ENCODE measurements at regions not wholly inside any gene's neighbourhood (a gene's known extent, or its start where the extent isn't known, plus 50 kb on each side); places are given as distances from the start of the nearest gene placed in this dataset.

DNA sequence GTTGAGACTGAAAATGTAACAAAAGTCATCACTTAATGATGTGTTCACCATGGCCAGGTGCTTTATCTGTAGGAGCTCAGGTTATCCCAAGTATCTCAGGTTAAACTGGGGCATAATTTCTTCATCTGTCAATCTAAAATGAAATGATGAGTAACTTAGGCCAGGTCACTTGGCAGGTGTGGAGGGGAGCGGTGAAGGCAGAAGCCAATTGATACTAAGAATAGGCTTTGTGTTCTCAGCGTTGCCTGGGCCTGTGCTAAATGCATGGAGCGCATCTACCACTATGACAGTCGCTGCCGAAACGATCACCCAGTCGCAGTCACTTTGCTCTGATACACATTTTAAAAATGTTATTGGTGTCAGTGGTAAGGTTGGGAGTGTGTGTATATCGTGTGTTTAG, 91.6 kb downstream of the FGF9 start:
- DNase-seq (ENCODE audit: low spot score) (no peak), ATAC-seq (ENCODE audit: low read depth) (no peak)
- TF ChIP-seq, protein P1, sequence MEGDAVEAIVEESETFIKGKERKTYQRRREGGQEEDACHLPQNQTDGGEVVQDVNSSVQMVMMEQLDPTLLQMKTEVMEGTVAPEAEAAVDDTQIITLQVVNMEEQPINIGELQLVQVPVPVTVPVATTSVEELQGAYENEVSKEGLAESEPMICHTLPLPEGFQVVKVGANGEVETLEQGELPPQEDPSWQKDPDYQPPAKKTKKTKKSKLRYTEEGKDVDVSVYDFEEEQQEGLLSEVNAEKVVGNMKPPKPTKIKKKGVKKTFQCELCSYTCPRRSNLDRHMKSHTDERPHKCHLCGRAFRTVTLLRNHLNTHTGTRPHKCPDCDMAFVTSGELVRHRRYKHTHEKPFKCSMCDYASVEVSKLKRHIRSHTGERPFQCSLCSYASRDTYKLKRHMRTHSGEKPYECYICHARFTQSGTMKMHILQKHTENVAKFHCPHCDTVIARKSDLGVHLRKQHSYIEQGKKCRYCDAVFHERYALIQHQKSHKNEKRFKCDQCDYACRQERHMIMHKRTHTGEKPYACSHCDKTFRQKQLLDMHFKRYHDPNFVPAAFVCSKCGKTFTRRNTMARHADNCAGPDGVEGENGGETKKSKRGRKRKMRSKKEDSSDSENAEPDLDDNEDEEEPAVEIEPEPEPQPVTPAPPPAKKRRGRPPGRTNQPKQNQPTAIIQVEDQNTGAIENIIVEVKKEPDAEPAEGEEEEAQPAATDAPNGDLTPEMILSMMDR (IDR thresholded peaks at IDR 0.05; ENCODE audit: poor library complexity, severe bottlenecking), result no peak
- Histone ChIP-seq H3K4me1 (ENCODE audit: insufficient read depth, poor library complexity, severe bottlenecking) (no peaks in the 10 kb centered on the region), H3K27me3 (ENCODE audit: insufficient read depth, poor library complexity, severe bottlenecking) (no peaks in the 10 kb centered on the region), H3K4me3 (ENCODE audit: severe bottlenecking) (no peak overlapping the region), H3K27ac (ENCODE audit: poor library complexity, severe bottlenecking) (no peak overlapping the region), H3K36me3 (ENCODE audit: low read depth) (no peaks in the 10 kb centered on the region), H3K9me3 (ENCODE audit: severe bottlenecking) (no peaks in the 10 kb centered on the region)

DNA sequence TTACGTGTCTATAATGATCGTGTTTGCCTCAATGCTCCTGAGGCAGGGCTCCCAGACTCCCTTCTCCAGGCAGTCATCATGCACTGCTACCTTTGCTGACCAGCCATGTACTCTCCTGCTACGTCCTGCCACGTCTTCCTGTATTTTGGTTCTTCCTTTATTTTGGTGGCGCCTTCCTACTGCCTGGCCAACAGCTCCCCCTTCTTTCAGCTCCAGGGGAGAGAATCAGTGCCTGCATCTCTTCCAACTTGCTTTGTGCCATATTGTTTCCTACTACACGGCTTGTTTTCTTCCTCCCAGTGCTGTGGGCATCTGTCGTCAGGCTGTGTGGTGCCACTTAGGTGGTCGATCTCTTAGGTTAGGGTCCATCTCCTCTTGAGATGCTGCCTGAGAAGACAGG, 96.2 kb downstream of the FGF9 start:
- H3K9me3 ChIP-seq (ENCODE audit: severe bottlenecking), result no peaks in the 10 kb centered on the region
- DNase-seq (ENCODE audit: low spot score) (no peak), ATAC-seq (ENCODE audit: low read depth) (no peak)
- H3K27ac ChIP-seq (ENCODE audit: poor library complexity, severe bottlenecking), result no peak overlapping the region
- H3K36me3 ChIP-seq (ENCODE audit: low read depth), result no peaks in the 10 kb centered on the region
- TF ChIP-seq, protein P1 (IDR thresholded peaks at IDR 0.05; ENCODE audit: poor library complexity, severe bottlenecking), result no peak
- H3K27me3 ChIP-seq (ENCODE audit: insufficient read depth, poor library complexity, severe bottlenecking), result no peaks in the 10 kb centered on the region
- H3K4me1 ChIP-seq (ENCODE audit: insufficient read depth, poor library complexity, severe bottlenecking), result no peaks in the 10 kb centered on the region
- H3K4me3 ChIP-seq (ENCODE audit: severe bottlenecking), result no peak overlapping the region

DNA sequence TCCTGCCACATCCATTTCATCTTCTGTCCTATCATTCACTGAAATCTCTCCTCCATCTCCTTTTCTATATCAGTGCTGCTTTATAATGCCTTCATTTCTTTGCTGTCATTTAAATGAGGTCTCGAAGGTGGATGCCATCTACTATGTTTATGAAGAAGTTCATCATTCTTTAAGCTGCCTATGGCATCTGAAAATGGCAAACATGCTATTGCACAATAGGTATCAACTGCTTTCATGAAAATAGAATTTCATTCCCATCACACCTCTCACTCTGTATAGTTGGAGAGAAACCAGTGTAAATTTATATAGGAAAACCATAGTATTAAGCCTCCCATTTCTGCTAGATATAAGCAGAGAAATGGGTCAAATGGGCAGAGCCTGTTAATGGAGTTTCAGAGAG, 100.2 kb downstream of the FGF9 start:
- no peaks in the 10 kb centered on the region for H3K36me3 ChIP-seq (ENCODE audit: low read depth)
- H3K4me3 ChIP-seq (ENCODE audit: severe bottlenecking), result no peak overlapping the region
- no peaks in the 10 kb centered on the region for H3K27me3 ChIP-seq (ENCODE audit: insufficient read depth, poor library complexity, severe bottlenecking)
- no peaks in the 10 kb centered on the region for H3K9me3 ChIP-seq (ENCODE audit: severe bottlenecking)
- no peak overlapping the region for H3K27ac ChIP-seq (ENCODE audit: poor library complexity, severe bottlenecking)
- TF ChIP-seq, protein P1 (IDR thresholded peaks at IDR 0.05; ENCODE audit: poor library complexity, severe bottlenecking), result no peak
- ATAC-seq (ENCODE audit: low read depth) (no peak), DNase-seq (ENCODE audit: low spot score) (no peak)
- H3K4me1 ChIP-seq (ENCODE audit: insufficient read depth, poor library complexity, severe bottlenecking), result no peaks in the 10 kb centered on the region

DNA sequence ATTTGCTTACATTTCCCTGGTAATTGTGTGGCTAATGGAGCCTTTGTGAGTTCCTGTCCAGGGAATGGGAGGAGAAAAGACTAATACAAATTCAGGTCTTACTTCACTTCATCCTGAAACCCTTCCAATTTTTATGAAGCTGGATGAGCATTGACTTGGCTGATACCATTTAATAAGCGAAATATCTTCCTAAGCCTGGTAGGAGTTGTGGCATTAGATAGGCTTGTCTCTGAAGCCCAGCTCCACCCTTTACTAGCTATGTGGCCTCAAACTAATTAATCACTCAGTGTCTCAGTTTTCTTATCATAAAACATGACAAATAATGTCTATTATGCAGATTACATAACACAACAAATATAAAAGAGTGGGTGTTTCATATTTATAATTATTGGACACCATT, 106.3 kb downstream of the FGF9 start:
- DNase-seq (ENCODE audit: low spot score), result no peak
- H3K36me3 ChIP-seq (ENCODE audit: low read depth), result no peaks in the 10 kb centered on the region
- TF ChIP-seq, protein P1 (IDR thresholded peaks at IDR 0.05; ENCODE audit: poor library complexity, severe bottlenecking), result no peak
- H3K4me3 ChIP-seq (ENCODE audit: severe bottlenecking), result no peak overlapping the region
- no peak overlapping the region for H3K27ac ChIP-seq (ENCODE audit: poor library complexity, severe bottlenecking)
- no peaks in the 10 kb centered on the region for H3K4me1 ChIP-seq (ENCODE audit: insufficient read depth, poor library complexity, severe bottlenecking)
- no peaks in the 10 kb centered on the region for H3K27me3 ChIP-seq (ENCODE audit: insufficient read depth, poor library complexity, severe bottlenecking)
- no peaks in the 10 kb centered on the region for H3K9me3 ChIP-seq (ENCODE audit: severe bottlenecking)
- ATAC-seq (ENCODE audit: low read depth), result no peak

DNA sequence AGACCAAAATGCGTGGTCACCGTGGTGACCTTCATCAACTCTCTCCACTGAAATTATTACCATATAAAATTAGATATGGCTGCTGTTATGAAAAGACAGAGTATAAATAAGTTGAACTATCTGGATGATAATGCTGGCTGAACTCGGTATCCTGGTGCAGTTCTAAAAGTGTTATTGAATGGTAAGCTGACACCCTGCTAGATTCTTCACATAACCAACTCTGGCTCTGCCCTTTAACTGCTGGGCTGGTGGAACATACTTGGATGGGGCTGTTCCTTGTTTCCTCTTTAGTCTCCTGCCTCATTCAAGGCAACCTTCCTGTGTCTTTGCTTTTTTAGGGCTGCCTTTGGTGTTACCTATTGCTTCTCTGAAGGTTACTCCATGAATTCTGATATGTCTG, 106.9 kb downstream of the FGF9 start:
- DNase-seq (ENCODE audit: low spot score) (no peak), ATAC-seq (ENCODE audit: low read depth) (no peak)
- TF ChIP-seq, protein P1 (IDR thresholded peaks at IDR 0.05; ENCODE audit: poor library complexity, severe bottlenecking), result no peak
- H3K27me3 ChIP-seq (ENCODE audit: insufficient read depth, poor library complexity, severe bottlenecking), result no peaks in the 10 kb centered on the region
- H3K27ac ChIP-seq (ENCODE audit: poor library complexity, severe bottlenecking), result no peak overlapping the region
- H3K36me3 ChIP-seq (ENCODE audit: low read depth), result no peaks in the 10 kb centered on the region
- H3K9me3 ChIP-seq (ENCODE audit: severe bottlenecking), result no peaks in the 10 kb centered on the region
- no peaks in the 10 kb centered on the region for H3K4me1 ChIP-seq (ENCODE audit: insufficient read depth, poor library complexity, severe bottlenecking)
- no peak overlapping the region for H3K4me3 ChIP-seq (ENCODE audit: severe bottlenecking)
